ENCODE measurements at regions not wholly inside any gene's neighbourhood (a gene's known extent, or its start where the extent isn't known, plus 50 kb on each side); places are given as distances from the start of the nearest gene placed in this dataset.

GRCh38 chr5:118441034-118441433 lies 547.3 kb downstream of the DTWD2 start (continued):
- TF ChIP-seq ZNF462 (CRISPR knock-in tag; IDR thresholded peaks at IDR 0.05) = no peak
- no peak for TF ChIP-seq EZH2phosphoT487 (IDR thresholded peaks at IDR 0.05; ENCODE audit: unreplicated experiment)
- no peak for TF ChIP-seq ZNF114 (CRISPR knock-in tag; IDR thresholded peaks at IDR 0.05)
- TF ChIP-seq EZH2 (IDR thresholded peaks at IDR 0.05; ENCODE audit: low read depth, unreplicated experiment) = no peak
- no peak for TF ChIP-seq JUNB (IDR thresholded peaks at IDR 0.05; ENCODE audit: unreplicated experiment)

- no peak for ATAC-seq
- no peak overlapping the region for H3K4me3 Mint-ChIP-seq
- Histone ChIP-seq H3K9me2 (ENCODE audit: insufficient read depth) (no peaks in the 10 kb centered on the region), H3F3A (replicated peaks; ENCODE audit: low read depth) (no peaks in the 10 kb centered on the region), H3K27me3 (ENCODE audit: insufficient read depth) (no peaks in the 10 kb centered on the region), H3K4me1 (ENCODE audit: insufficient read depth) (peaks cover 16% of the 10 kb centered on the region), H3K4me2 (no peak overlapping the region), H3K4me3 (no peak overlapping the region), H4K20me1 (replicated peaks; ENCODE audit: insufficient read depth) (no peaks in the 10 kb centered on the region), H3K27ac (ENCODE audit: low read depth) (no peak overlapping the region), H2AFZ (no peak overlapping the region; the same call in 1 of the 2 replicates), H3K79me2 (replicated peaks; ENCODE audit: insufficient read depth) (no peaks in the 10 kb centered on the region), H3K36me3 (ENCODE audit: insufficient read depth) (no peaks in the 10 kb centered on the region)
- H3K27ac Mint-ChIP-seq = no peak overlapping the region; the same call in 1 of the 2 replicates
- H3K27me3 Mint-ChIP-seq (ENCODE audit: insufficient read depth, low read depth, poor library complexity) = no peaks in the 10 kb centered on the region
- peaks cover 17% of the 10 kb centered on the region for H3K4me1 Mint-ChIP-seq
- H3K36me3 Mint-ChIP-seq (ENCODE audit: low read depth) = peaks cover 9% of the 10 kb centered on the region; the same call in 1 of the 3 replicates
- DNase-seq (ENCODE audit: low spot score) = no peak
- H3K9me3 Mint-ChIP-seq = peaks cover 4% of the 10 kb centered on the region; the same call in 1 of the 3 replicates
- no peak for TF ChIP-seq POLR2AphosphoS5 (IDR thresholded peaks at IDR 0.05; ENCODE audit: low read depth)
- TF ChIP-seq JUNB (IDR thresholded peaks at IDR 0.05; ENCODE audit: unreplicated experiment) = no peak
- TF ChIP-seq ZNF114 (CRISPR knock-in tag; IDR thresholded peaks at IDR 0.05) = no peak
- no peak for TF ChIP-seq EZH2phosphoT487 (IDR thresholded peaks at IDR 0.05; ENCODE audit: unreplicated experiment)
- no peak for TF ChIP-seq NANOG (IDR thresholded peaks at IDR 0.05; ENCODE audit: borderline replicate concordance)
- no peak for TF ChIP-seq REST (IDR thresholded peaks at IDR 0.05; ENCODE audit: unreplicated experiment)
Observed at GRCh38 chr5:118440496-118440895, 547.9 kb downstream of the DTWD2 start.

Measured in GM23338 (cell line).